Activated naive CD8-positive, alpha-beta T cell treated with anti-CD3 and anti-CD28 coated beads, Interleukin-2, amount 50 U/mL, for 24 hours (primary cell): ENCODE measurements at regions not wholly inside any gene's neighbourhood (a gene's known extent, or its start where the extent isn't known, plus 50 kb on each side); places are given as distances from the start of the nearest gene placed in this dataset.
"Not testable (repeated sequence)": the region's sequence is repeated elsewhere in the genome, so short reads cannot be mapped to it uniquely, and the experiment has no call there.

ENCODE experiments used
- ATAC-seq: fragments of 150-1000 bp; cut with Tn5 transposase; one replicate; pipeline ENCODE4 v1.10.0; 2021
- DNase-seq: peaks from one replicate; pipeline ENCODE4 v3.0.0; 2021
- H3K27ac Mint-ChIP-seq: one replicate; pipeline ENCODE4 v1.8.0; 2021; ENCODE audit warnings: mild to moderate bottlenecking, mixed read lengths
- H3K27me3 Mint-ChIP-seq: one replicate; pipeline ENCODE4 v1.8.0; 2021; ENCODE audit warnings: mixed read lengths
- H3K36me3 Mint-ChIP-seq: one replicate; pipeline ENCODE4 v1.8.0; 2021; ENCODE audit warnings: low read depth, mixed read lengths
- H3K4me1 Mint-ChIP-seq: one replicate; pipeline ENCODE4 v1.8.0; 2021; ENCODE audit warnings: mixed read lengths
- H3K4me3 Mint-ChIP-seq: one replicate; pipeline ENCODE4 v1.8.0; 2021; ENCODE audit warnings: mild to moderate bottlenecking, moderate library complexity, mixed read lengths
- H3K9me3 Mint-ChIP-seq: one replicate; pipeline ENCODE4 v1.8.0; 2021; ENCODE audit warnings: mixed read lengths

GRCh38 chr9:80485420-80486250, 913.9 kb downstream of the TLE4 start:
- Mint-ChIP-seq H3K4me3 (no peak overlapping the region), H3K36me3 (no peaks in the 10 kb centered on the region), H3K27ac (no peak overlapping the region), H3K27me3 (no peaks in the 10 kb centered on the region), H3K9me3 (peaks cover 5% of the 10 kb centered on the region), H3K4me1 (no peaks in the 10 kb centered on the region)
- DNase-seq (no peak), ATAC-seq (no peak)

- H3K27me3 Mint-ChIP-seq, H3K9me3 Mint-ChIP-seq, H3K36me3 Mint-ChIP-seq, DNase-seq, H3K4me1 Mint-ChIP-seq, H3K27ac Mint-ChIP-seq, ATAC-seq, H3K4me3 Mint-ChIP-seq: not testable (repeated sequence)
These were observed 910.5 kb downstream of the TLE4 start for GRCh38 chr9:80482251-80482650.

- H3K4me3 Mint-ChIP-seq, result no peak overlapping the region
- H3K4me1 Mint-ChIP-seq, result no peaks in the 10 kb centered on the region
- no peak overlapping the region for H3K27ac Mint-ChIP-seq
- ATAC-seq, result no peak
- no peak for DNase-seq
- H3K27me3 Mint-ChIP-seq, result no peaks in the 10 kb centered on the region
- no peaks in the 10 kb centered on the region for H3K36me3 Mint-ChIP-seq
- peaks cover 10% of the 10 kb centered on the region for H3K9me3 Mint-ChIP-seq
These were observed 895.9 kb downstream of the TLE4 start for GRCh38 chr9:80467632-80468031.

- Mint-ChIP-seq H3K4me1 (no peaks in the 10 kb centered on the region), H3K4me3 (no peak overlapping the region), H3K27ac (no peak overlapping the region), H3K27me3 (no peaks in the 10 kb centered on the region), H3K9me3 (peaks cover 16% of the 10 kb centered on the region), H3K36me3 (no peaks in the 10 kb centered on the region)
- DNase-seq, result no peak
- no peak for ATAC-seq
These were observed 893.8 kb downstream of the TLE4 start for GRCh38 chr9:80465556-80465955.

- Mint-ChIP-seq H3K9me3 (peaks cover 28% of the 10 kb centered on the region), H3K27ac (no peak overlapping the region), H3K36me3 (no peaks in the 10 kb centered on the region), H3K4me3 (no peak overlapping the region), H3K27me3 (peaks cover 2% of the 10 kb centered on the region), H3K4me1 (no peaks in the 10 kb centered on the region)
- no peak for ATAC-seq
- no peak for DNase-seq
These were observed 877.7 kb downstream of the TLE4 start for GRCh38 chr9:80449513-80449912.

GRCh38 chr9:80448996-80449395, 877.2 kb downstream of the TLE4 start:
- Mint-ChIP-seq H3K4me3 (no peak overlapping the region), H3K27me3 (peaks cover 2% of the 10 kb centered on the region), H3K4me1 (no peaks in the 10 kb centered on the region), H3K36me3 (no peaks in the 10 kb centered on the region), H3K9me3 (peaks cover 24% of the 10 kb centered on the region), H3K27ac (no peak overlapping the region)
- DNase-seq, result no peak
- ATAC-seq, result no peak

GRCh38 chr9:80447876-80448275, 876.1 kb downstream of the TLE4 start:
- Mint-ChIP-seq H3K36me3 (no peaks in the 10 kb centered on the region), H3K27ac (no peak overlapping the region), H3K4me1 (no peaks in the 10 kb centered on the region), H3K27me3 (peaks cover 2% of the 10 kb centered on the region), H3K4me3 (no peak overlapping the region), H3K9me3 (peaks cover 15% of the 10 kb centered on the region)
- no peak for DNase-seq
- no peak for ATAC-seq

- Mint-ChIP-seq H3K4me3 (no peak overlapping the region), H3K27ac (no peak overlapping the region), H3K4me1 (no peaks in the 10 kb centered on the region), H3K36me3 (no peaks in the 10 kb centered on the region), H3K27me3 (peaks cover 2% of the 10 kb centered on the region), H3K9me3 (peaks cover 15% of the 10 kb centered on the region)
- DNase-seq (no peak), ATAC-seq (no peak)
These were observed 869.0 kb downstream of the TLE4 start for GRCh38 chr9:80440724-80441123.

GRCh38 chr9:80437825-80438224, 866.1 kb downstream of the TLE4 start:
- Mint-ChIP-seq H3K9me3 (peaks cover 8% of the 10 kb centered on the region), H3K27me3 (no peaks in the 10 kb centered on the region), H3K27ac (no peak overlapping the region), H3K36me3 (no peaks in the 10 kb centered on the region), H3K4me1 (no peaks in the 10 kb centered on the region), H3K4me3 (no peak overlapping the region)
- no peak for DNase-seq
- ATAC-seq, result no peak

GRCh38 chr9:80437091-80437640, 865.4 kb downstream of the TLE4 start:
- Mint-ChIP-seq H3K4me3 (no peak overlapping the region), H3K36me3 (no peaks in the 10 kb centered on the region)
- no peak for DNase-seq

GRCh38 chr9:80435591-80435990, 863.8 kb downstream of the TLE4 start:
- H3K9me3 Mint-ChIP-seq, result peaks cover 3% of the 10 kb centered on the region
- ATAC-seq (no peak), DNase-seq (no peak)
- no peak overlapping the region for H3K27ac Mint-ChIP-seq
- H3K4me1 Mint-ChIP-seq, result no peaks in the 10 kb centered on the region
- no peaks in the 10 kb centered on the region for H3K36me3 Mint-ChIP-seq
- H3K4me3 Mint-ChIP-seq, result no peak overlapping the region
- no peaks in the 10 kb centered on the region for H3K27me3 Mint-ChIP-seq

More at GRCh38 chr9:80437091-80437640, 865.4 kb downstream of the TLE4 start:
- H3K9me3 Mint-ChIP-seq, result peaks cover 8% of the 10 kb centered on the region
- H3K27me3 Mint-ChIP-seq, result no peaks in the 10 kb centered on the region
- H3K4me1 Mint-ChIP-seq, result no peaks in the 10 kb centered on the region
- no peak for ATAC-seq
- no peak overlapping the region for H3K27ac Mint-ChIP-seq

GRCh38 chr9:80426992-80427391, 855.2 kb downstream of the TLE4 start:
- ATAC-seq (no peak), DNase-seq (no peak)
- Mint-ChIP-seq H3K27ac (no peak overlapping the region), H3K36me3 (no peaks in the 10 kb centered on the region), H3K4me1 (no peaks in the 10 kb centered on the region), H3K27me3 (no peaks in the 10 kb centered on the region), H3K9me3 (peaks cover under 1% of the 10 kb centered on the region), H3K4me3 (no peak overlapping the region)

GRCh38 chr9:80417211-80417773, 845.5 kb downstream of the TLE4 start:
- Mint-ChIP-seq H3K9me3 (peaks cover 35% of the 10 kb centered on the region), H3K36me3 (peaks cover 3% of the 10 kb centered on the region), H3K4me1 (no peaks in the 10 kb centered on the region), H3K27ac (no peak overlapping the region), H3K4me3 (no peak overlapping the region), H3K27me3 (no peaks in the 10 kb centered on the region)
- ATAC-seq (no peak), DNase-seq (no peak)

GRCh38 chr9:80410106-80410505, 838.3 kb downstream of the TLE4 start:
- H3K9me3 Mint-ChIP-seq, result peaks cover 3% of the 10 kb centered on the region
- no peak overlapping the region for H3K4me3 Mint-ChIP-seq
- DNase-seq, result no peak

GRCh38 chr9:80407220-80407619, 835.5 kb downstream of the TLE4 start:
- no peaks in the 10 kb centered on the region for H3K27me3 Mint-ChIP-seq
- H3K9me3 Mint-ChIP-seq, result peaks cover 7% of the 10 kb centered on the region
- H3K36me3 Mint-ChIP-seq, result no peaks in the 10 kb centered on the region
- DNase-seq (no peak), ATAC-seq (no peak)
- no peak overlapping the region for H3K27ac Mint-ChIP-seq
- no peak overlapping the region for H3K4me3 Mint-ChIP-seq
- no peaks in the 10 kb centered on the region for H3K4me1 Mint-ChIP-seq

More at GRCh38 chr9:80410106-80410505, 838.3 kb downstream of the TLE4 start:
- H3K4me1 Mint-ChIP-seq, result no peaks in the 10 kb centered on the region
- no peaks in the 10 kb centered on the region for H3K27me3 Mint-ChIP-seq
- no peak for ATAC-seq
- no peak overlapping the region for H3K27ac Mint-ChIP-seq
- H3K36me3 Mint-ChIP-seq, result no peaks in the 10 kb centered on the region
